K562 (cell line): ENCODE measurements at regions not wholly inside any gene's neighbourhood (a gene's known extent, or its start where the extent isn't known, plus 50 kb on each side); places are given as distances from the start of the nearest gene placed in this dataset.

Experiments
- ATAC-seq: fragments of 200-7000 bp; cut with Tn5 transposase; 3 replicates; pipeline ENCODE4 v1.9.1; 2020; ENCODE audit warnings: moderate library complexity
- BruUV-seq: library from RNA; stranded (reverse); fragments of 400-500 nt; replicated peaks from 2 replicates; lab custom pipeline; 2021; lab: Mats Ljungman, UMichigan
- CTCF ChIA-PET: fragments of 300-600 bp; formaldehyde crosslinking; extraction: SDS; loops from one replicate; lab custom pipeline; 2021; ENCODE audit warnings: low intra/inter-chr PET ratio; lab: Yijun Ruan, JAX
- POLR2A ChIA-PET: fragments of 300-600, 350-650 bp; sonication (Branson Sonifier 250); formaldehyde crosslinking; extraction: SDS; loops from one replicate; lab custom pipeline; 2021; ENCODE audit warnings: antibody characterized with exemption, inconsistent platforms; lab: Yijun Ruan, JAX
- DNase-seq, 4 experiments: peaks; one replicate each; pipeline versions ENCODE4 v3.0.0 to v3.0.0-alpha.2; 2011 to 2018; ENCODE audit warnings: low spot score in 3 of 4, mixed read lengths in 3 of 4; ENCODE audit errors: extremely low read depth in 1 of 4
- FAIRE-seq: peaks from 2 replicates; lab custom pipeline; 2011; peaks lifted over from hg19 to GRCh38; lab: Jason Lieb, UNC
- H2AFZ ChIP-seq: 2 replicates; pipeline ENCODE4 v1.6.0; 2011; ENCODE audit warnings: low read depth, low read length, control low read depth, inconsistent platforms
- H3K27ac ChIP-seq: fragments of 200-600 bp; 3 replicates; pipeline ENCODE4 v1.8.0; 2011; ENCODE audit warnings: low read depth, mild to moderate bottlenecking, control low read depth, inconsistent platforms, low read length, moderate library complexity, mixed read lengths; ENCODE audit errors: extremely low read depth
- H3K27me3 ChIP-seq, 2 experiments: fragments of 300-600 bp in 1 of 2; 2 replicates in 1 of 2; 3 replicates in 1 of 2; pipeline versions ENCODE4 v1.6.0 to v1.8.0; 2011; ENCODE audit warnings: inconsistent platforms in 2 of 2, low read length in 2 of 2, mild to moderate bottlenecking in 1 of 2, mixed read lengths in 1 of 2, moderate library complexity in 1 of 2; ENCODE audit not compliant: control insufficient read depth in 2 of 2, insufficient read depth in 2 of 2
- H3K36me3 ChIP-seq: fragments of 300-600 bp; 3 replicates; pipeline ENCODE4 v1.8.0; 2011; ENCODE audit warnings: mild to moderate bottlenecking, low read length, inconsistent platforms; ENCODE audit not compliant: control insufficient read depth, insufficient read depth
- H3K4me1 ChIP-seq, 2 experiments: fragments of 200-600 bp in 1 of 2; replicated peaks in 1 of 2; 2 replicates in 1 of 2; 3 replicates in 1 of 2; pipeline versions ENCODE4 v1.5.1 to v1.8.0; 2011; ENCODE audit warnings: inconsistent platforms in 2 of 2, low read length in 2 of 2, mild to moderate bottlenecking in 1 of 2, mixed read lengths in 1 of 2, moderate library complexity in 1 of 2; ENCODE audit not compliant: control insufficient read depth in 2 of 2, insufficient read depth in 2 of 2
- H3K4me2 ChIP-seq: 2 replicates; pipeline ENCODE4 v1.6.1; 2011; ENCODE audit warnings: low read length, control low read depth, inconsistent platforms, mixed read lengths; ENCODE audit not compliant: insufficient read depth
- H3K4me3 ChIP-seq: fragments of 200-600 bp; sonication (generic), shearing (Covaris generic); 2 replicates; pipeline ENCODE4 v1.5.1; 2016; ENCODE audit warnings: control low read depth, inconsistent platforms
- H3K79me2 ChIP-seq: fragments of 200-600 bp; 3 replicates; pipeline ENCODE4 v1.8.0; 2011; ENCODE audit warnings: low read length, inconsistent platforms; ENCODE audit not compliant: control insufficient read depth, insufficient read depth
- H3K9ac ChIP-seq, 2 experiments: 2 replicates each; pipeline versions ENCODE4 v1.6.0 to v1.6.1; 2011; ENCODE audit warnings: low read depth in 2 of 2, low read length in 2 of 2, control low read depth in 1 of 2, inconsistent platforms in 1 of 2, mild to moderate bottlenecking in 1 of 2, mixed read lengths in 1 of 2; ENCODE audit not compliant: insufficient read depth in 1 of 2
- H3K9me1 ChIP-seq: one replicate; pipeline ENCODE4 v1.6.0; 2011; ENCODE audit warnings: inconsistent platforms, mild to moderate bottlenecking, low read length, moderate library complexity; ENCODE audit not compliant: control insufficient read depth, insufficient read depth
- H3K9me3 ChIP-seq: replicated peaks from 2 replicates; pipeline ENCODE4 v1.5.1; 2011; ENCODE audit warnings: low read depth, low read length, inconsistent platforms; ENCODE audit not compliant: control insufficient read depth, insufficient read depth
- H4K20me1 ChIP-seq: replicated peaks from 2 replicates; pipeline ENCODE4 v1.6.1; 2011; ENCODE audit warnings: low read length, inconsistent platforms, mixed read lengths; ENCODE audit not compliant: control insufficient read depth, insufficient read depth
- BRD9 ChIP-seq: fragments of 450-650 bp; IDR thresholded peaks from 2 replicates; pipeline ENCODE4 v1.6.1; 2018; ENCODE audit warnings: low read depth; ENCODE audit not compliant: partially characterized antibody
- CBX2 ChIP-seq: fragments of 200-600 bp; sonication (generic); IDR thresholded peaks from one replicate; pipeline ENCODE4 v1.6.1; 2012; ENCODE audit warnings: mild to moderate bottlenecking, low read length, inconsistent platforms; ENCODE audit not compliant: insufficient read depth, poor library complexity, severe bottlenecking
- E2F5 ChIP-seq: sonication (generic); formaldehyde crosslinking; IDR thresholded peaks from 2 replicates; pipeline ENCODE4 v1.8.0; 2022; ENCODE audit warnings: mild to moderate bottlenecking, missing genetic modification reagents
- HDGF ChIP-seq: fragments of 450-650 bp; IDR thresholded peaks from 2 replicates; pipeline ENCODE4 v1.6.1; 2016
- HEY1 ChIP-seq: fragments of 250-450 bp; sonication (Bioruptor Pico); IDR thresholded peaks from 2 replicates; pipeline ENCODE4 v1.5.0; 2020; ENCODE audit warnings: mild to moderate bottlenecking, moderate library complexity, borderline replicate concordance
- MAFF ChIP-seq: IDR thresholded peaks from 2 replicates; pipeline ENCODE4 v1.6.1; 2012; ENCODE audit warnings: low read length, improper control_type of control experiment
- MCM2 ChIP-seq: fragments of 450-650 bp; IDR thresholded peaks from 2 replicates; pipeline ENCODE4 v1.6.1; 2017; ENCODE audit warnings: low read depth, mild to moderate bottlenecking
- PHF20 ChIP-seq: fragments of 450-650 bp; IDR thresholded peaks from 2 replicates; pipeline ENCODE4 v1.6.1; 2018; ENCODE audit not compliant: partially characterized antibody
- POLR2AphosphoS2 ChIP-seq: IDR thresholded peaks from 2 replicates; pipeline ENCODE4 v1.6.1; 2012; ENCODE audit warnings: low read length, improper control_type of control experiment
- RBM25 ChIP-seq: fragments of 200-400 bp; formaldehyde crosslinking; IDR thresholded peaks from 2 replicates; pipeline ENCODE4 v1.6.1; 2018; ENCODE audit warnings: low read length, low read depth, moderate library complexity; ENCODE audit not compliant: severe bottlenecking
- TAF7 ChIP-seq: fragments of 450-650 bp; IDR thresholded peaks from 2 replicates; pipeline ENCODE4 v1.6.1; 2016; ENCODE audit warnings: missing genetic modification characterization, missing compliant biosample characterization
- ZNF408 ChIP-seq: fragments of 250-450 bp; sonication (Bioruptor Pico); IDR thresholded peaks from 2 replicates; pipeline ENCODE4 v1.4.0; 2020; ENCODE audit warnings: low read depth, mild to moderate bottlenecking, moderate library complexity
- WGBS: fragments of 100-300 bp; shearing (Covaris generic); methylation state at CpG from one replicate; pipeline ENCODE4 v1.1.6; 2016; ENCODE audit warnings: low coverage, mixed read lengths; ENCODE audit not compliant: insufficient coverage; ENCODE audit errors: missing lambda C conversion rate; 5-methylcytosine and 5-hydroxymethylcytosine counted together
- in situ Hi-C: fragments of 300-500 bp; cut with MboI; formaldehyde crosslinking; loops from 4 replicates; pipeline ENCODE4 v1.15.0; 2018; ENCODE audit warnings: inconsistent platforms, mixed read lengths
- intact Hi-C: fragments of 100-400 bp; cut with micrococcal nuclease; formaldehyde crosslinking; loops from 2 replicates; pipeline ENCODE4 v1.14.2; 2022
- TF ChIP-seq, protein P1 (sequence below): fragments of 450-650 bp; IDR thresholded peaks from 2 replicates; pipeline ENCODE4 v1.6.1; 2016; ENCODE audit warnings: borderline replicate concordance
- TF ChIP-seq, protein P2 (sequence below): fragments of 250-450 bp; sonication (Bioruptor Pico); IDR thresholded peaks from 2 replicates; pipeline ENCODE4 v1.5.0; 2021

DNA sequence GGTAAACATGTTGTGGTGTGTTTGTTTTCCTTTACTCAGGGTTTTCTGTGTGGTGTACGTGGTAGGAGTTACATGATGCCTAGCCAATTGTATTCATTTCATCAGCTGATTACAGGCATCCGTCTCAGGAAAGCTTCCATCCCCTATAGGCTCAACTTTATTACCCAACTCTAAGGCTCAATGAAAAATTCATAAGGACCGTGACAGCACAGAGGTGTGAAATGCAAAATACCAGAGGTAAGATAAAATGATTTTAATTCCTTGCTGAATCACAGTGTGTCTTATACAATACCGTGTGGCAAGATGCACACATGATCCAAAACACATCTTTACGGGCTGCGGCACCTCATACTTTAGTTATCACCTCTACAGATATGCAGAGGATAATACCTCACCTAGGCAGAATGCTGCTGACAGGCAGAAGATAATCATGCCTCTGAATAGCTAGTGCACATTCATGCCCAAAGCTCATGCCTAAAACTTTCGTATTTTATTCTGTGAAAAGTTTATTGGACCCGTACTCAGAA is 87.2 kb upstream of the DIO2 start:
- Histone ChIP-seq H2AFZ (no peak overlapping the region), H3K9me1 (no peaks in the 10 kb centered on the region), H3K9ac (no peak overlapping the region), H3K4me2 (no peak overlapping the region), H3K4me1 (no peaks in the 10 kb centered on the region), H3K27ac (no peak overlapping the region), H3K9me3 (no peaks in the 10 kb centered on the region), H3K27me3 (no peaks in the 10 kb centered on the region), H3K4me3 (no peak overlapping the region), H3K36me3 (no peaks in the 10 kb centered on the region), H4K20me1 (no peaks in the 10 kb centered on the region), H3K79me2 (no peaks in the 10 kb centered on the region)
- in situ Hi-C loops = no loop called here
- BruUV-seq = no TSS peak
- FAIRE-seq = no peak
- intact Hi-C loops = no loop called here
- no peak for ATAC-seq
- ChIA-PET CTCF (no interaction called here), POLR2A (no interaction called here)
- WGBS = under 1% methylated on average over 8 of the region's 8 CpGs
- no peak for DNase-seq
- TF ChIP-seq HEY1 (CRISPR knock-in tag) = no peak
- no peak for TF ChIP-seq BRD9
- TF ChIP-seq, protein P1, sequence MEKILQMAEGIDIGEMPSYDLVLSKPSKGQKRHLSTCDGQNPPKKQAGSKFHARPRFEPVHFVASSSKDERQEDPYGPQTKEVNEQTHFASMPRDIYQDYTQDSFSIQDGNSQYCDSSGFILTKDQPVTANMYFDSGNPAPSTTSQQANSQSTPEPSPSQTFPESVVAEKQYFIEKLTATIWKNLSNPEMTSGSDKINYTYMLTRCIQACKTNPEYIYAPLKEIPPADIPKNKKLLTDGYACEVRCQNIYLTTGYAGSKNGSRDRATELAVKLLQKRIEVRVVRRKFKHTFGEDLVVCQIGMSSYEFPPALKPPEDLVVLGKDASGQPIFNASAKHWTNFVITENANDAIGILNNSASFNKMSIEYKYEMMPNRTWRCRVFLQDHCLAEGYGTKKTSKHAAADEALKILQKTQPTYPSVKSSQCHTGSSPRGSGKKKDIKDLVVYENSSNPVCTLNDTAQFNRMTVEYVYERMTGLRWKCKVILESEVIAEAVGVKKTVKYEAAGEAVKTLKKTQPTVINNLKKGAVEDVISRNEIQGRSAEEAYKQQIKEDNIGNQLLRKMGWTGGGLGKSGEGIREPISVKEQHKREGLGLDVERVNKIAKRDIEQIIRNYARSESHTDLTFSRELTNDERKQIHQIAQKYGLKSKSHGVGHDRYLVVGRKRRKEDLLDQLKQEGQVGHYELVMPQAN = no peak
- TF ChIP-seq CBX2 = no peak
- TF ChIP-seq HDGF = no peak
- TF ChIP-seq TAF7 (tag) = no peak
- no peak for TF ChIP-seq MCM2
- TF ChIP-seq MAFF = no peak
- TF ChIP-seq E2F5 (CRISPR knock-in tag) = no peak
- TF ChIP-seq, protein P2, sequence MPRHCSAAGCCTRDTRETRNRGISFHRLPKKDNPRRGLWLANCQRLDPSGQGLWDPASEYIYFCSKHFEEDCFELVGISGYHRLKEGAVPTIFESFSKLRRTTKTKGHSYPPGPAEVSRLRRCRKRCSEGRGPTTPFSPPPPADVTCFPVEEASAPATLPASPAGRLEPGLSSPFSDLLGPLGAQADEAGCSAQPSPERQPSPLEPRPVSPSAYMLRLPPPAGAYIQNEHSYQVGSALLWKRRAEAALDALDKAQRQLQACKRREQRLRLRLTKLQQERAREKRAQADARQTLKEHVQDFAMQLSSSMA (CRISPR knock-in tag) = no peak
- TF ChIP-seq RBM25 = no peak
- no peak for TF ChIP-seq PHF20
- no peak for TF ChIP-seq ZNF408 (CRISPR knock-in tag)
- TF ChIP-seq POLR2AphosphoS2 = no peak
